Stimulated activated CD8-positive, alpha-beta memory T cell treated with anti-CD3 and anti-CD28 coated beads, Interleukin-7, amount 100 ng/mL, for 24 hours (primary cell): ENCODE measurements at regions not wholly inside any gene's neighbourhood (a gene's known extent, or its start where the extent isn't known, plus 50 kb on each side); places are given as distances from the start of the nearest gene placed in this dataset.

ENCODE experiments used
- DNase-seq: peaks from one replicate; pipeline ENCODE4 v3.0.0-alpha.2; 2020; ENCODE audit warnings: low read depth

DNA sequence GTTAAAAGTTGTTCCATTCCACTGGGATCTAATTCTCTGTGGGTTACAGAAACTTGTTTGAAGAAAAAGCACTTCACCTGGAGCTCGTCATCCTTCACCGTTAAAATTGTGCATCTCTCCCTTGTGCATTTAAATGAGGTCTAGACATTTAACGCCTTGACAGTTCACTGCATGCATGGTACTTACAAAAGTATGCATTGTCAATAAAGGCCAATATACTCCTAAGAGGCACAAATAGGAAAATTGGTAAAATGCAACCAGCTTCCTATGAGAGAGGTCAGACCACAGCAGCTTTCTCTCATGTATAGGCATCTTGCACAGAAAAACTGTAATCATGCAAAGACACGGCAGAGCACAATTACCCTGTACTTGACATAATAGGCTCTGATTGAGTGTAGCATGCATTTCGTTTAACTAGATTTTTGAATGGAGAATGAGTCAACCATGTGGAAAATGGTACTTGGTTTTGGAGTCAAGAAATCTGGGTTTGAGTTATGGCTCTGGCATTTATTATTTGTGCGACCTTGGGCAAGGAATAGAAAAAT is 378.5 kb downstream of the RFPL4B start:
- no peak for DNase-seq

- DNase-seq, result no peak
Measured at GRCh38 chr6:112735129-112735528, 388.0 kb downstream of the RFPL4B start.

- no peak for DNase-seq
Measured at GRCh38 chr6:112739766-112740165, 392.6 kb downstream of the RFPL4B start.

DNA sequence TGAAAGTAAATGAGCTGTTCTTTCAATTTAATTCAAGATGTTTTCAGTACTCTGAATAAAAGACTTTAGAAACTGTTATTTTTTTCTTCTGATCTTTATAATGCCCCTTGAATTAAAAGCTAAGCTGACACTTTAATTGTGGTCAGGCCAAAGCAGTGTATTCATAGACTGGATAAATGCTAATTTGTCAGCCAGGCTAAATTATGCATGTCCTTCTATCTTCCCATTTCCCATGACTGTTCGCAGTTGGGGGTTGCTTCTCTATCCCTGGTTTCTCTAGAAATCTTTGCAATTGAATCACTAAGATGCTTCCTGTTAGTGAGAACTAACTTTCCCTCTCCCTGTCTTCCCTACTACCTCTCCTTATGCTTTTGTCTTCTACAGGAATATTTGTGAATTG is 396.2 kb downstream of the RFPL4B start:
- DNase-seq, result no peak

GRCh38 chr6:112744827-112745226 is 397.7 kb downstream of the RFPL4B start:
- DNase-seq, result no peak

GRCh38 chr6:112745765-112746164 is 398.6 kb downstream of the RFPL4B start:
- no peak for DNase-seq

- DNase-seq, result no peak
Measured at GRCh38 chr6:112749673-112750072, 402.5 kb downstream of the RFPL4B start.

DNA sequence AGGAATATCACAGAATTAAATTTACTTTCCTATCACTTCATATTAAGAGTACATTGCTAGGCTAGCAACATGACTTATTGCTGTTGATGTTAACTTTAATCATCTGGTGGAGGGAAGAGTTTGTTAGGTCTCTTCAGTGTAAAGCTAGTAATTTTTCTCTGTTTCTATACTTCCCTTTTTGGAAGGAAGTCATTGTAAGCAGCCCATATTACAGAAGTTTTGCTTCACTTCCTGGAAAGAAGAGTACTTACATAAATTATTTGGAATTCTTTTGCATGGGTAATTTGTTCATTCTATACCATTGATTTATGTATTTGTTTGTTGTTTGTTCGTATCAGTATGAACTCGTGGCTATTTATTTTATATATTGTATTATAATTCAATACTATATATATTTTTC is 405.2 kb downstream of the RFPL4B start:
- no peak for DNase-seq

GRCh38 chr6:112752791-112753190 is 405.7 kb downstream of the RFPL4B start:
- DNase-seq, result no peak

- DNase-seq, result no peak
Measured at GRCh38 chr6:112760831-112761230, 413.7 kb downstream of the RFPL4B start.

DNA sequence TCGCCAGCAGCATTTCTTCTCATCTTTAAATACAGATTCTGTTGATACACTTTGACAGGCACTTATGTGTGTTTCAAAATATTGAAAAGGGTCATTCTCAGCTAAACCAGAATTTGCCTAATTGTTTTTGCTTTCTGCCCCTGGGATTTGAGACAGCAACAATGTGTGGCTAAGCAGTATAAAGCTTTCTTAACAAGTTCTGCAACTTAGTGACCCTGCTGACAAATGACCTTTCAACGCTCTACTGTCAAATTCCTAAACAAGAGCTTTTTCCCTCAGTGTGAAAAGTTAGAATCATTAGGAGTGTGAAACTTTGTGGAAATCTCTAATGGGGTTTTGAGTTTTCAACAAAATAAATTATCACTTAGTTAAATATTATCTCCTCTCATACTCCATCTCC is 414.6 kb downstream of the RFPL4B start:
- no peak for DNase-seq

- no peak for DNase-seq
Measured at GRCh38 chr6:112764377-112764776, 417.2 kb downstream of the RFPL4B start.

DNA sequence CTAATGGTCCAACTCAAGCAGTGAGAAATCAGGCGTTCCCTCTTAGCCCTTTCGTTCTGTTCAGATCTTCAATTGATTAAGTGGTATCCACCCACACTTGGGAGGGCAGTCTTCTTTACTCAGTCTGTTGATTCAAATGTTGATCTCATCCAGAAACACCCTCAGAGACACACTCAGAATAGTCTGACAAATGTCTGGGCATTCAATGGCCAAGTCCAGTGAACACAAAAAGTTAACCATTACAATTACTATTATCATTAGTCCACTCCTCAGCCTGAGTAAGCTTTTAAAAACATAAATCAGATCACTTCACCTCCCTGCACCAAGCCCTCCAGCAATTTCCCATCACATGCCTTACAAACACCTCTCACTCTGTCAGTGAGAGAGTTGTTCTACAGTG is 423.2 kb downstream of the RFPL4B start:
- no peak for DNase-seq

DNA sequence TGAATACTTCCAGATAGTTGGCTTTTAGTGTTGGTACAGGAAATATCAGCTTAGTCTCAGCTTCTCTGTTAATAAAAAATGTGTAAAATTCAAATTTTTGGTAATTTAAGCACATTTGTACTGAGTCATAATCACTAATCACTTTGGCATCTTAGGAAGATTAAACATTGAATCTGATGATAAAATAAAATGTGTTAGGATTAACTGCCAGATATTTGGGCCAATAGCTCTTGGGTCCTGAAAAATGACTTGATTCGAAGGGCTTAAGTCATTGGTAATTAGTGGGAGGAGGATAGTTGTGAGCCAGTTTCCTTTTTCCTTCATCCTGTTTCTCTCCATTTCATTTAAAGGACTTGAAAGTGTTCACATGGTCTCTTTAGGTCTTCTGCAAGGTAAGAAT is 426.1 kb downstream of the RFPL4B start:
- no peak for DNase-seq

- DNase-seq, result no peak
Measured at GRCh38 chr6:112774319-112774718, 427.2 kb downstream of the RFPL4B start.

DNA sequence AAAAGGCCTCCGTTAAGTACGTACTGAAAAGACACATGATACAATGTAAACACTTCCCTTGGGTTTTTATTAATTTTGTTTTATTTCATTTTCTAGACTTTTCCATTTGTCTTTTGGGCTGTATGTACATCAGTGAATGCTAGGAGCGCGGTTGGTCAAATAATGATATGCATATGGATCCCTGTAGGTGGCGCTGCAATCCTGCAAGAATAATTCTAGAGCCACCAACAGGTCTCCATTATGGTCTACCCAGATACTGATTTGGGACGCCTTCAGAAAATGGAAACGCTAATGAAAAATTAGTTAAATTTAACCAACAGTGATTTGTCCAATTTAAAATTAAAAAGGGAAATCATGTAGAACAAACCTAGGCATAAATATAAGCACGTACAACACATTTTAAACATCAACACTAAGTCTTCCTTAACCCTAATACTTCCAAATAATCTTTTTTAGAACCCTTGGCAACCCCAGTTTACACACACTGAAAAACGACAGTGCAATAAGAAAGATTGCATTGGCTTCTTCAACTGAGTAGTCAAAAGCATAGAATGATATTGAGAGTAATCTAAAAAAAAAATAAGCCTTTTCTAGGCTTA is 433.5 kb downstream of the RFPL4B start:
- no peak for DNase-seq

DNA sequence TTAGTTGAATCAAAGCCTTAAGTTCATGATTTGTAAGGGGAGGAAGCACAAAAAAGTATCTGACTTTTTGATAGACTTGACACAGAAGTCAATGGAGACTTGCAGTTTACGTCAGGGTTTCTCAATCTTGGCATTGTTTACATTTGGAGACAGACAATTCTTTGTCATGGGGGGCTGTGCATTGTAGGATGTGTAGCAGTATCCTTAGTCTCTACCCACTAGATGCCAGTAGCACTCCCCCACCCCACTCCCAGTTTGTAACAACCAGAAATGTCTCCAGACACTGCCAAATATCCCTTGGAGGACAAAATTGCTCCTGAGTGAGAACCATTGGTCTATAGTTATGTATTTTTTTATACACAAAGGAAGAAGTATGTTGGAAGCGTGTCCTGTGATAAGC is 434.1 kb downstream of the RFPL4B start:
- DNase-seq, result no peak

GRCh38 chr6:112785408-112785807 is 438.3 kb downstream of the RFPL4B start:
- no peak for DNase-seq

DNA sequence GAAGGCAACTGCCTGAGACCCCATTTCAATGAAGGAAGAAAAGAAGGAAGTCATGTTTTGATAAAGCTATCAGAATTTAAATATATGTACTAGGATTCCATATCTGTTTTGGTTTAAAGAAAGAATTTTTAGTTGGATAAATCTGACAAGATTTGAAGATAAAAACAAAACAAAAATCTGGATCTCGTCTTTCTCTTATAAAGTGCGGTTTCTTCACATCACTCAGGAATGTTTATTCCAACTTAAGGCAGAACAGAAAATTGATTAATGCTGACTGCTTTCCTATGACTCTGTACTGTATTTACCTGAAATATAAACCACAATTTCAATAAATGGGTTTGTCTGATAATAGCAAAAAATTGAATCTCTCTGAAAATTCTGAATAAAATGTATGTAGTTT is 439.7 kb downstream of the RFPL4B start:
- no peak for DNase-seq

GRCh38 chr6:112787371-112787770 is 440.2 kb downstream of the RFPL4B start:
- no peak for DNase-seq

DNA sequence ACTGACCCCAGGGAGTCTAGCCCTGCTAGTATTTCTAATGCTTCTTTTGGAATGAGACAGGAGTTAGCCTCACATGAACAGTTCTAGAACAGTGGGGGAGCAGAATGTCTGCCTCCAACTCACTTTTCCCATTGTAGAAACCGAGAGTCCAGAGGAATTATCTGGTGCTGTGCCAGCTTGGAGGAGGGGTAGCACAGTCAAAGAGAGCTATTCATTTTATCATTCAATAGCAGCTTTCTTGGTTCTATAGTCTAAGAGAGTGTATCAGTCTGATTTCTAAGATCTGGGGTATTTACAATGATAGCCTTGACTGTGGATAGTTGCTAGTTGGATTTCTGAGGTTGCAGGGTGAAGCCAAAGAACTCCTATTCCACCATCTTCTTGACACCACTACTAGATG is 448.2 kb downstream of the RFPL4B start:
- no peak for DNase-seq

DNA sequence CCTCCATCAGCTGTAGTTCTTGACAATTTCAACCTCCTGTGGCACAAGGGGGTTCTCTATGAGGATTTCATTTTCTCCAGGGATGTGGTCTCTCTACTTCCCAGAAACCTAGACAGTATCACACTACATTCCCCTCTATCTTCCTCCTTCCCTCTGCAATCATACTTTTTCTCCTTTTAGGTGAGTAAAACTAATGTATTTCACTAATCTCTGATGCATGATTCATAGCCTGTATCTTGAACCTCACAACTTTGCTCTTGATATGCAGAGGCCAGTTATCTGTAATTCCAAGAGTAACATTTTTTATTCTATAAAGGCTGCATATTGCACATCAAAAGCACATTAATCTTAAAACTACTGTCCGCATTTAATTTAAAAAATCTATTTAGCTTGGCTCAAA is 449.6 kb downstream of the RFPL4B start:
- DNase-seq, result no peak

GRCh38 chr6:112799889-112800288 is 452.8 kb downstream of the RFPL4B start:
- no peak for DNase-seq

DNA sequence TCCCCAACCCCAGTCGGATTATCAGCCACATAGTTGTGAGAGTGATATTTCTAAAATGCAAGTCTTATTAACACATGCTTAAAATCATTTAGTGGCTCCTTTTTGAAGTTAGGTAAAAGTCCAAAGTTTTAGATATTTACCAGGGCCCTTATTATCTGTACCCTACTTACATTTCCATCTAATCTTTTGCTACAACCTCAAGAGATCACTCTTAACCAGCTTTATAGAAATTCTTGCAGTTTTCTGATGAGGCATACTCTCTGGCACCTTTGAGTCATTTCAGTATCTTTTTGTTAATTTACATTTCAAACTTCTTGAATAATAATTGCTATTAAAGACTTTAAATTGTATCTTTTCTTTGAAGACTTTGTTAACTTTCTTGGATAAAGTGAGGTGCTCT is 453.3 kb downstream of the RFPL4B start:
- no peak for DNase-seq

DNA sequence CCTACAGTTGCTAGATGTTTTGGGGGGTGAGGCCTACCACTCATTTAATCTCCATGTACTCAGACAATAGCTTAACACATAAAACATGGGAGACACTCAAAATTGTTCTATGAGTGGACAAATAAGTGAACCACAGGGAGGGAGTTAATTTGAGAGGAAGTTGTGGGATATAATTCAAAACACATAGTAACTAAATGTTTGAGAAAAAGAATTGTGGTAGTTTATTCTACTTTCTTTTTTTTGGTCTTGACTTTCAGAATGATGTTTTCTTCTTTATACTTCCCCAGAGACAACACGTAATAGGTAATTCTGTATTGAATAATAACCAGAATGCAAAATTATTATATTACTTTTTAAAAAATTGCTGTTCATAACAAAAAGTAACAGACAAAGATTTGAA is 453.8 kb downstream of the RFPL4B start:
- no peak for DNase-seq
